Caki2 (cell line): ENCODE measurements at regions not wholly inside any gene's neighbourhood (a gene's known extent, or its start where the extent isn't known, plus 50 kb on each side); places are given as distances from the start of the nearest gene placed in this dataset.
"Not testable (repeated sequence)": the region's sequence is repeated elsewhere in the genome, so short reads cannot be mapped to it uniquely, and the experiment has no call there.

ENCODE experiments used
- DNase-seq: peaks from one replicate; pipeline ENCODE4 v3.0.0-alpha.2; 2015; ENCODE audit warnings: low read depth
- in situ Hi-C: cut with HindIII; loops from 2 replicates; pipeline ENCODE4 v1.10.0; 2016; ENCODE audit warnings: low sequenced_read_pairs, low pct_unique_long_range_greater_than_20kb, mixed read lengths

GRCh38 chr7:16369855-16370254 is 51.5 kb downstream of the CRPPA start:
- in situ Hi-C loops: no loop called here
- DNase-seq: no peak

GRCh38 chr7:16369309-16369708 is 52.0 kb downstream of the CRPPA start:
- in situ Hi-C loops, DNase-seq: not testable (repeated sequence)

DNA sequence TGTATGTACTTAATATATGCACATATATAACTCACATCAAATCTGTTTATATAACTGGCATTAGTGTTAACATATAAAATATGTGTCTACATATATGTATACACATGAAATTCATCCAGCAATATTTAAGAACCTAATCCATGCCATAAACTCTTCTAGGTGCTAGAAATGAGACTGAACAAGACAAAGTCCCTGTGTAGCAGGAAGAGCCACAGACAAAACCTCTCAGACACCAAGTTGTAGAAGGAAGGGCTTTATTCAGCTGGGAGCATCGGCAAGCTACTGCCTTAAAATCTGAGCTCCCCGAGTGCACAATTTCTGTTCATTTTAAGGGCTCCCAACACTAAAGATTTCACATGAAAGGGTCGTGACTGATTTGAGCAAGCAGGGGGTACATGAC is 52.5 kb downstream of the CRPPA start:
- no peak for DNase-seq
- in situ Hi-C loops: no loop called here

DNA sequence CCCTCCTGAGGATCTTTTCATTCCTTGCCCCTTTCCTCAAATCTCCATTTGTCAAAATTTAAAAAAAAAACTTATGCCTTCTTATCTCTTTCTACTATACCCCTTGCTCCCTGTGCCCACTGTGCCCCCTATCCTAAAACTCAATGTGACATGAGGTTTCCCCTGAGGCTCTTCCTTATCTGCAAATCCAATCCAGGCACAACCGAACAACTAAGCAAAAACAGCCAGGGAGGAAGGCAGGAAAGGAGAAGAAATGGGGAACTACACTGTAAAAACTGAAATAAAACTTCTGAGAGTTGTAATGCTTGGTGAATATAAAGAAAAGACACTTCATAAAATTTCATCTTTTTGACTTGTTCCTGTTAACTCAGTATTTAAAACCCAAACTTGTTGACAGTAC is 54.2 kb downstream of the CRPPA start:
- no peak for DNase-seq
- in situ Hi-C loops: no loop called here

GRCh38 chr7:16365952-16366351 is 55.4 kb downstream of the CRPPA start:
- DNase-seq: no peak
- in situ Hi-C loops: no loop called here

- in situ Hi-C loops: no loop called here
- no peak for DNase-seq
These were observed 56.2 kb downstream of the CRPPA start for GRCh38 chr7:16365177-16365576.

GRCh38 chr7:16359216-16359615 is 62.1 kb downstream of the CRPPA start:
- in situ Hi-C loops: no loop called here

DNA sequence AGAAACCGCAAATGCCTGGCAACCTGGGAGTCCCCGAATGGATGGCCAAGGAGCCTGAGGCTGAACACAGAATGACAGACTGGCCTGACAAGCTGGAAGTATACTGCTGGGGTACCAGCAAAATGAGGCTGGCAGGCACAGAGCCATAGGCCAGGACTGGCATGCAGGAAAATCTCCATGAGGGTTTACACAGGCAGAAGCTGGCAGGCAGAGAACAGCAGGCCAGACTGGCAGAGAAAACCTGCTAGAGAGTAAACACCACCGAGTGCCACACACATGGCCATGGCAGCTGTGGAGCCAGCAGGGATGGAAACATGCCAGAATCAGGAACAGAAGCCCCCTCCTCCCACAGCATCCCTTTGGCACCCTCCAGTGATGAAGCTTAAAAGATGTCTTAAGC is 63.4 kb downstream of the CRPPA start:
- in situ Hi-C loops: no loop called here
- DNase-seq: no peak

More at GRCh38 chr7:16359216-16359615, 62.1 kb downstream of the CRPPA start:
- DNase-seq: no peak

GRCh38 chr7:16357474-16357873 is 63.9 kb downstream of the CRPPA start:
- in situ Hi-C loops: no loop called here
- DNase-seq: no peak

DNA sequence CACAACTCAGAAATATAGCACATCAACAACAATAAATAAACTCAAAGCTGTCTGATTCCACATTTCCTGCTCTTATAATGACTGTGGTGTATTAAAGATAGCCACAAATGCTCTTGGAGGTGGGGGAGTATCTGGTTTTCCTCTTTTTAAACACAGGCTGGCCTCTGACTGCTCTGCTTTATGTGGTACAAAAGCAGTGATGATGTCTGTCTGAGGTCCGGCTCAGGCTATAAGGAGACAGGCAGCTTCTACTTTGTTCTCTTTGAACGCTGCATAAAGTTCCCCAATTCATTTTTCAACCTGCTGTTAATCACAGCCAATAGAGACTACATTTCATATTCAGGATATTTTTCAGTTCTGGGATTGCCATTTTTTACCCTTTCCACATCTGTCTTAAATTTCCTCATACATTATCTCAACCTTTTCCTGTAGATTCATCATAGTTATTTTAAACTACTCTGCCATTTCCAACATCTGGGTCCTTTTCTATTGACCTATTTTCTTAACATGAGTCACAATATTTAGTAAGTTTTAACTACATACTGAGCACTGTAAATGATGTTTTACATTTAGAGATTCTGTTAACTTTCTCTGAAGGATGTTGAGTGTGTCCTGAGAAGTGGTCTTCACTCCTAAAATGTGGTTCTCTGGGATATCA is 64.9 kb downstream of the CRPPA start:
- no peak for DNase-seq

GRCh38 chr7:16354573-16354972 is 66.8 kb downstream of the CRPPA start:
- in situ Hi-C loops: no loop called here

More for the DNA sequence above, 64.9 kb downstream of the CRPPA start:
- in situ Hi-C loops: no loop called here

DNA sequence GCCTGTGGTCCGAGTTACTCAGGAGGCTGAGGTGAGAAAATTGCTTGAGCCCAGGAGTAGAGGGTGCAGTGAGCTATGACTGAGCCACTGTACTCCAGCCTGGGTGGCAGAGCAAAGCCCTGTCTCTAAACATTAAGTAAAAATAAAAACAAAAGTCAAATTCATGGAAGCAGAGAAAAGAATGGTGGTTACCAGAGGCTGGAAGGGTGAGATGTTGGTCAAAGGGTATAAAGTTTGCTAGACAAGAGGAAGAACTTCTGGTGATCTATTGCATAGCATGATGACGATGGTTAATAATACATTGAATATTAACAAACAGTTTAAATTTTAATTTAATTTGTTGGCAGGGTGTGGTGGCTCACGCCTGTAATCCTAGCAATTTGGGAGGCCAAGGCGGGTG is 68.1 kb downstream of the CRPPA start:
- peak; percentile 91 for DNase-seq
- in situ Hi-C loops: no loop called here

More at GRCh38 chr7:16354573-16354972, 66.8 kb downstream of the CRPPA start:
- no peak for DNase-seq

- in situ Hi-C loops: no loop called here
These were observed 70.7 kb downstream of the CRPPA start for GRCh38 chr7:16350634-16351033.

DNA sequence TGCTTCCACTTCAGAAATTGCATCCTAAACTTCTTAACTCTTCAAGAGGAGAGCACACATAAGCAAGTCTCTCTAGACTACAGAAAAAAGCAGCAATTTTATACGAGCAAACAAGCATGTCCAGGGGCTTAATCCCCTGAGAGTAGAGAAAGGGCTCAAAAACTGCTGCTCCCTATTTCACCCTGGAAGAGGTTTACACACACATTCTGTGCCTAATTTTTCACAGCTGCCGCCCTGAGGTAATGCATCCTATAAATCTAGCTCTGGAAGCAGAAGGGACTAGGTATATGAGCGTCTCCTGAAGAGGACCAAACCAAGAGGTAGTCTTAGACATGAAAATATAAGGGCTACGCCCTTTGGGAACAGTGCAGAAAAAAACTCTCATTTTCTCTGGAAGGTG is 73.1 kb downstream of the CRPPA start:
- no peak for DNase-seq
- in situ Hi-C loops: no loop called here

More at GRCh38 chr7:16350634-16351033, 70.7 kb downstream of the CRPPA start:
- no peak for DNase-seq

DNA sequence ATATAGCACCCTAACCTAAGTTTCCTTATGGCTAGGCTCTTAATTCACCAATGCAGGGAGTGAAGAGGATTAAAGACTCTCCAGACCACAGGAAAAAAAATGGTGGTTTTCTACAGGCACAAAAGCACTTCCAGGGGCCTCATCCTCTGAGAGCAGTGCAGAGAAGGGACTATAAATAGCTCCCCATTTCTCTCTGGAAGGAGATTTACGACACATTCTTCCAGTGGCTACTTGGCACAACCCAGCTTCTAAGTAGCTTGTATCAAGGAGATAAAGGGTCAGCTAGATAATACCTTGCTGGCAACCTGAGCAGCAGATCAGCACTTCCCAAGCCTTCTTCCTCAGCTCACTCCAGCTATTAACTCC is 73.5 kb downstream of the CRPPA start:
- in situ Hi-C loops: no loop called here
- no peak for DNase-seq

GRCh38 chr7:16347066-16347826 is 74.1 kb downstream of the CRPPA start:
- in situ Hi-C loops: no loop called here

DNA sequence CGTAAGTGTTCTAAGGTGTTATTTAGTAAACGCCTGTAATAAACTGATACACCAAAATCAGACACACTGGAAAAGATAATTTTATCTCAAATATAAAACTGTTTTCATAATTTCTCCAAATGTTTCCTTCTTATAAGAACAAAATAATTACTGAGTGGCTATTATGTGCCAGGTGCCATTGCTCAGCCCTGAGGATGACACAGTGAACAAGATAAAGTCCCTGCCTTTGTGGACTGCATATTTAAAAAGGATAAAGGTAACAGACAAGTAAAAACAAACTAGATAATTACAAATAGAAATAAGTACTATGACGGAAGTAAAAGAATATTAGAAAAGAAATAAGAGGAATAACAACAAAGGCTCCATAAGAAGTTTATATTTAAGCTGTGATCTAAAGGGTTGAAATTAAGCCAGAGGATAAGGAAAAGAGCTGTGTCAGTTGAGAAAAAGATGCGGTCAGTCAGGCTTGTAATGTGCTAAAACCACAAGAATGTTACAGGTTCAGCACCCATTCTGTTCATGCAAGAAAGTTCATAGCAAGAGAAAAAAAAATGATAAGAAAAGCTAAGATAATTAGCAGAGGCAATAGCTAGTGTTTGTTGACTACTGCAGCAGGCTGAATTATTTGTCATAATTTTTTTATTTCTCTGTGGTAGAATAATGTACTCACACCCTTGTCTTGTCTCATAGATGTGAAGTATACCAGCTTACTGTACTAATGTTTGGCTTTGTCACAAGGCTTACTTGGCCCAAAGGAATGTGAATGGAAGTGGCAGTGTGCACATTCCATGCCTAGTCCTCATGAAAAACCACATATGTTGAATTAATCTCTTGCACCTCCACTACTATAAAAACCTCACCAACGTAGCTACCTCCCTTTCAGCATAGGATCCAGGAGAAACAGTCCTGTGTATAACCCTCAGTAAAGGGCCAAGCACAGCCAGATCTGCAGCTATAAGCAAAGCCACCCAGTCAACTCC is 75.1 kb downstream of the CRPPA start:
- in situ Hi-C loops: no loop called here
- peak; percentile 99 for DNase-seq

More at GRCh38 chr7:16347066-16347826, 74.1 kb downstream of the CRPPA start:
- DNase-seq: no peak

DNA sequence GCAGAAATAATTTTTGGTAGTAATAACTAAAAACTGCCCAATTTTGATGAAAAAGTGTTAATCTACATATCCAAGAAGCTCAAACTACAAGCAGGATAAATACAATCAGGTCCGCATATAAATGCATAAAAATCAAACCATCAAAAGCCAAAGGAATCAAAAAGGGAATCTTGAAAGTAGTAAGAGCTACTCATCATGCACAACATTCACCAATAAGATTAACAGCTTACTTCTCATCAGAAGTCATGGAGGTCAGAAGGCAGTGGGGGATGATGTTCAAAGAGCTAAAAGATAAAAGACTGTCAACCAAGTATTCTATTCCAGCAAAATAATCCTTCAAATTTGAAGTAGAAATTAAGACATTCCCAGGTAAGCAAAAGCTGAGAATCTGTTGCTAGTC is 76.4 kb downstream of the CRPPA start:
- in situ Hi-C loops: no loop called here
- peak; percentile 40 for DNase-seq

DNA sequence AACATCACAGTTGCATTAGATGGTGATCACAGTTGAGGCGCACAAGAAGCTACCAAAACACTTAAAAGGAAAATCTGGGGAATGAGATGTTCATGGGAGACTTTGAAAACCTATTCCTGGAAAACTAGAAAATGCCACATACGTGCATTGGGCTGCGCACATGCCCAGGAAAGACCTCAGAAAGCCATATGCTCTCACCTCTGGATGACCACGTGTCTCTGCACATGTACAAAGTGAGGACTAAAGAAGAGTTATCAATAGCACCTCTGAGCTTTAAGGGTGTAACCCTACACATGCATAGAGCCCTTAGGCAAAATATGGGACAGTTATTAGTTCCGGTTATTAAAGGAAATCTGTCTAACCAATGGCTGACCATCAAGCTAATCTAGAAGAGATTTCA is 77.7 kb downstream of the CRPPA start:
- no peak for DNase-seq
- in situ Hi-C loops: no loop called here
